BLaER1 treated with 17β-estradiol and CSF1 and Interleukin-3, amounts not matched to agents 10 nM and 100 nM (cell line): ENCODE measurements at regions not wholly inside any gene's neighbourhood (a gene's known extent, or its start where the extent isn't known, plus 50 kb on each side); places are given as distances from the start of the nearest gene placed in this dataset.
"Not testable (repeated sequence)": the region's sequence is repeated elsewhere in the genome, so short reads cannot be mapped to it uniquely, and the experiment has no call there.

Source experiments
- H3K27ac ChIP-seq, 11 experiments: shearing (Covaris generic); formaldehyde crosslinking; 2 replicates each; pipeline ENCODE4 v1.8.1; 2022
- H3K27me3 ChIP-seq, 11 experiments: shearing (Covaris generic); formaldehyde crosslinking; 2 replicates each; pipeline ENCODE4 v1.8.1; 2022
- H3K36me3 ChIP-seq, 11 experiments: shearing (Covaris generic); formaldehyde crosslinking; 2 replicates each; pipeline ENCODE4 v1.8.1; 2022
- H3K4me1 ChIP-seq, 10 experiments: shearing (Covaris generic); formaldehyde crosslinking; 2 replicates each; pipeline ENCODE4 v1.8.1; 2022
- H3K4me2 ChIP-seq, 11 experiments: shearing (Covaris generic); formaldehyde crosslinking; 2 replicates each; pipeline ENCODE4 v1.8.1; 2022
- H3K4me3 ChIP-seq, 10 experiments: shearing (Covaris generic); formaldehyde crosslinking; 2 replicates each; pipeline ENCODE4 v1.8.1; 2022
- H3K9ac ChIP-seq, 11 experiments: shearing (Covaris generic); formaldehyde crosslinking; 2 replicates each; pipeline ENCODE4 v1.8.1; 2022
- H3K9me3 ChIP-seq, 11 experiments: shearing (Covaris generic); formaldehyde crosslinking; replicated peaks in 1 of 11; 2 replicates each; pipeline ENCODE4 v1.8.1; 2022
- H4K20me1 ChIP-seq, 11 experiments: shearing (Covaris generic); formaldehyde crosslinking; 2 replicates each; pipeline ENCODE4 v1.8.1; 2022
- Cebpa-rat ChIP-seq, 11 experiments: shearing (Covaris generic); IDR thresholded peaks; 2 replicates each; pipeline ENCODE4 v1.8.1; 2022

GRCh38 chrX:77298296-77298695 is 148.9 kb upstream of the FGF16 start:
- TF ChIP-seq Cebpa-rat (IDR thresholded peaks at IDR 0.05): no peak
- Histone ChIP-seq H3K27me3 (peaks cover 24 to 77% (median 47%) of the 10 kb centered on the region in 11 experiments; a peak in 20 of 22 replicates), H3K36me3 (no peaks in the 10 kb centered on the region), H3K9ac (no peak overlapping the region), H3K4me1 (no peaks in the 10 kb centered on the region), H3K9me3 (peaks cover 19 to 39% (median 25%) of the 10 kb centered on the region in 11 experiments), H3K4me3 (no peak overlapping the region), H3K4me2 (no peak overlapping the region), H3K27ac (no peak overlapping the region), H4K20me1 (no peaks in the 10 kb centered on the region)

- peaks cover 24 to 74% (median 47%) of the 10 kb centered on the region in 11 experiments; a peak in 20 of 22 replicates for H3K27me3 ChIP-seq
- no peak overlapping the region for H3K4me2 ChIP-seq
- H3K4me3 ChIP-seq: no peak overlapping the region
- peaks cover 19 to 39% (median 25%) of the 10 kb centered on the region in 11 experiments for H3K9me3 ChIP-seq
- no peak for TF ChIP-seq Cebpa-rat (IDR thresholded peaks at IDR 0.05)
- no peaks in the 10 kb centered on the region for H4K20me1 ChIP-seq
- no peaks in the 10 kb centered on the region for H3K36me3 ChIP-seq
- H3K9ac ChIP-seq: no peak overlapping the region
- no peak overlapping the region for H3K27ac ChIP-seq
- no peaks in the 10 kb centered on the region for H3K4me1 ChIP-seq
Observed at GRCh38 chrX:77298790-77299189, 148.4 kb upstream of the FGF16 start.

- H3K4me2 ChIP-seq: no peak overlapping the region
- no peak overlapping the region for H3K27ac ChIP-seq
- H3K4me3 ChIP-seq: no peak overlapping the region
- TF ChIP-seq Cebpa-rat (IDR thresholded peaks at IDR 0.05): no peak
- H3K27me3 ChIP-seq: peaks cover 24 to 71% (median 47%) of the 10 kb centered on the region in 11 experiments; a peak in 20 of 22 replicates
- H3K4me1 ChIP-seq: no peaks in the 10 kb centered on the region
- no peaks in the 10 kb centered on the region for H3K36me3 ChIP-seq
- no peaks in the 10 kb centered on the region for H4K20me1 ChIP-seq
- no peak overlapping the region for H3K9ac ChIP-seq
- peaks cover 17 to 39% (median 24%) of the 10 kb centered on the region in 11 experiments for H3K9me3 ChIP-seq
Observed at GRCh38 chrX:77299549-77299948, 147.6 kb upstream of the FGF16 start.

GRCh38 chrX:77342004-77342403 is 105.2 kb upstream of the FGF16 start:
- H3K36me3 ChIP-seq: no peaks in the 10 kb centered on the region
- no peak overlapping the region for H3K27ac ChIP-seq
- H3K4me1 ChIP-seq: no peaks in the 10 kb centered on the region
- H3K4me3 ChIP-seq: no peak overlapping the region
- no peak for TF ChIP-seq Cebpa-rat (IDR thresholded peaks at IDR 0.05)
- peaks cover 25 to 75% (median 57%) of the 10 kb centered on the region in 11 experiments for H3K27me3 ChIP-seq
- peaks cover 0 to under 1% (median 0%) of the 10 kb centered on the region in 11 experiments; a peak in 1 of 22 replicates for H3K9me3 ChIP-seq
- no peaks in the 10 kb centered on the region for H4K20me1 ChIP-seq
- H3K9ac ChIP-seq: no peak overlapping the region
- no peak overlapping the region for H3K4me2 ChIP-seq

GRCh38 chrX:77346859-77347258 is 100.3 kb upstream of the FGF16 start:
- Histone ChIP-seq H3K36me3 (no peaks in the 10 kb centered on the region), H3K9me3 (peaks cover 19 to 37% (median 25%) of the 10 kb centered on the region in 11 experiments), H3K9ac (no peak overlapping the region), H3K4me3 (no peak overlapping the region), H3K4me1 (no peaks in the 10 kb centered on the region), H4K20me1 (no peaks in the 10 kb centered on the region), H3K27me3 (peaks cover 39 to 93% (median 83%) of the 10 kb centered on the region in 11 experiments), H3K27ac (no peak overlapping the region), H3K4me2 (no peak overlapping the region)
- TF ChIP-seq Cebpa-rat (IDR thresholded peaks at IDR 0.05): no peak

- Histone ChIP-seq H3K9me3 (peaks cover 19 to 37% (median 25%) of the 10 kb centered on the region in 11 experiments), H3K4me2 (no peak overlapping the region), H3K27me3 (peaks cover 39 to 94% (median 83%) of the 10 kb centered on the region in 11 experiments), H4K20me1 (no peaks in the 10 kb centered on the region), H3K9ac (no peak overlapping the region), H3K4me3 (no peak overlapping the region), H3K4me1 (no peaks in the 10 kb centered on the region), H3K36me3 (no peaks in the 10 kb centered on the region), H3K27ac (no peak overlapping the region)
- no peak for TF ChIP-seq Cebpa-rat (IDR thresholded peaks at IDR 0.05)
Observed at GRCh38 chrX:77347572-77347971, 99.6 kb upstream of the FGF16 start.

GRCh38 chrX:77389891-77390290 is 57.3 kb upstream of the FGF16 start:
- TF ChIP-seq Cebpa-rat (IDR thresholded peaks at IDR 0.05): no peak
- Histone ChIP-seq H3K27me3 (peaks cover 14 to 96% (median 80%) of the 10 kb centered on the region in 11 experiments; a peak in 21 of 22 replicates), H3K36me3 (no peaks in the 10 kb centered on the region), H3K9me3 (peaks cover 0 to 49% (median 17%) of the 10 kb centered on the region in 11 experiments; a peak in 17 of 22 replicates), H3K4me3 (no peak overlapping the region), H3K4me1 (no peaks in the 10 kb centered on the region), H3K9ac (no peak overlapping the region), H3K27ac (no peak overlapping the region), H3K4me2 (no peak overlapping the region), H4K20me1 (no peaks in the 10 kb centered on the region)

- H3K27me3 ChIP-seq: peaks cover 14 to 94% (median 81%) of the 10 kb centered on the region in 11 experiments; a peak in 21 of 22 replicates
- not testable (repeated sequence) for H3K4me2 ChIP-seq, H3K9ac ChIP-seq, H3K27ac ChIP-seq, H3K4me3 ChIP-seq, H4K20me1 ChIP-seq, H3K4me1 ChIP-seq, H3K36me3 ChIP-seq
- H3K9me3 ChIP-seq: peaks cover 0 to 47% (median 13%) of the 10 kb centered on the region in 11 experiments; a peak in 16 of 22 replicates
Observed at GRCh38 chrX:77390365-77390764, 56.8 kb upstream of the FGF16 start.

GRCh38 chrX:77396781-77397180 is 50.4 kb upstream of the FGF16 start:
- no peaks in the 10 kb centered on the region for H4K20me1 ChIP-seq
- no peaks in the 10 kb centered on the region for H3K36me3 ChIP-seq
- H3K27me3 ChIP-seq: peaks cover 33 to 84% (median 67%) of the 10 kb centered on the region in 11 experiments; a peak in 21 of 22 replicates
- TF ChIP-seq Cebpa-rat (IDR thresholded peaks at IDR 0.05): no peak
- no peak overlapping the region for H3K4me2 ChIP-seq
- H3K9me3 ChIP-seq: peaks cover 0 to 14% (median 0%) of the 10 kb centered on the region in 11 experiments; a peak in 1 of 22 replicates
- H3K4me3 ChIP-seq: no peak overlapping the region
- no peaks in the 10 kb centered on the region for H3K4me1 ChIP-seq
- no peak overlapping the region for H3K9ac ChIP-seq
- no peak overlapping the region for H3K27ac ChIP-seq
